IMR-90 (cell line): ENCODE measurements at regions not wholly inside any gene's neighbourhood (a gene's known extent, or its start where the extent isn't known, plus 50 kb on each side); places are given as distances from the start of the nearest gene placed in this dataset.

Experiments
- BHLHE40 ChIP-seq: fragments of 150-350 bp; IDR thresholded peaks from 2 replicates; pipeline ENCODE4 v1.6.1; 2016; ENCODE audit warnings: mild to moderate bottlenecking, low read depth, low read length
- CEBPB ChIP-seq: IDR thresholded peaks from 2 replicates; pipeline ENCODE4 v1.6.1; 2012; ENCODE audit warnings: low read depth, low read length, improper control_type of control experiment
- CTCF ChIP-seq: conservative IDR thresholded peaks from 2 replicates; pipeline ENCODE4 v1.5.1; 2012; ENCODE audit warnings: mild to moderate bottlenecking, low read depth, low read length, improper control_type of control experiment
- ELK1 ChIP-seq: fragments of 150-350 bp; IDR thresholded peaks from 2 replicates; pipeline ENCODE4 v1.6.1; 2016; ENCODE audit warnings: low read depth, mild to moderate bottlenecking, low read length, moderate library complexity, borderline replicate concordance
- MAFK ChIP-seq: IDR thresholded peaks from 2 replicates; pipeline ENCODE4 v1.6.1; 2012; ENCODE audit warnings: low read depth, low read length, improper control_type of control experiment
- MAZ ChIP-seq: IDR thresholded peaks from 2 replicates; pipeline ENCODE4 v1.6.1; 2012; ENCODE audit warnings: low read depth, mild to moderate bottlenecking, low read length, improper control_type of control experiment, moderate library complexity, borderline replicate concordance
- MXI1 ChIP-seq: IDR thresholded peaks from 2 replicates; pipeline ENCODE4 v1.6.1; 2012; ENCODE audit warnings: low read depth, mild to moderate bottlenecking, low read length, moderate library complexity, borderline replicate concordance
- NFE2L2 ChIP-seq: fragments of 150-350 bp; IDR thresholded peaks from 2 replicates; pipeline ENCODE4 v1.6.1; 2016; ENCODE audit warnings: low read depth, mild to moderate bottlenecking, low read length
- POLR2A ChIP-seq: IDR thresholded peaks from 2 replicates; pipeline ENCODE4 v1.6.1; 2012; ENCODE audit warnings: mild to moderate bottlenecking, low read depth, low read length
- RAD21 ChIP-seq: IDR thresholded peaks from 2 replicates; pipeline ENCODE4 v1.6.1; 2012; ENCODE audit warnings: low read length, improper control_type of control experiment
- RFX5 ChIP-seq: IDR thresholded peaks from 2 replicates; pipeline ENCODE4 v1.8.0; 2012; ENCODE audit warnings: low read depth, mild to moderate bottlenecking, low read length, moderate library complexity
- USF2 ChIP-seq: fragments of 150-350 bp; IDR thresholded peaks from 2 replicates; pipeline ENCODE4 v1.6.1; 2017; ENCODE audit warnings: mild to moderate bottlenecking, antibody characterized with exemption, low read length, low read depth

- TF ChIP-seq MAFK: no peak
- no peak for TF ChIP-seq CTCF
- no peak for TF ChIP-seq RAD21
- TF ChIP-seq CEBPB: peak; percentile 77
- TF ChIP-seq ELK1: no peak
- no peak for TF ChIP-seq POLR2A
- no peak for TF ChIP-seq MXI1
- no peak for TF ChIP-seq MAZ
- no peak for TF ChIP-seq USF2
- no peak for TF ChIP-seq RFX5
- TF ChIP-seq BHLHE40: no peak
- no peak for TF ChIP-seq NFE2L2
Measured at GRCh38 chr11:71302534-71302909, 50.1 kb upstream of the SHANK2 start.
